GM23338 (cell line): ENCODE measurements at regions not wholly inside any gene's neighbourhood (a gene's known extent, or its start where the extent isn't known, plus 50 kb on each side); places are given as distances from the start of the nearest gene placed in this dataset.

Source experiments
- ATAC-seq: fragments of 200-7000 bp; cut with Tn5 transposase; 3 replicates; pipeline ENCODE4 v1.9.1; 2020
- DNase-seq: peaks from one replicate; pipeline ENCODE4 v3.0.0-alpha.2; 2015; ENCODE audit warnings: low spot score
- H2AFZ ChIP-seq: fragments of 200-600 bp; sonication (generic); 2 replicates; pipeline ENCODE4 v1.8.0; 2016; ENCODE audit warnings: antibody characterized with exemption, mild to moderate bottlenecking, moderate library complexity
- H3F3A ChIP-seq: fragments of 200-600 bp; sonication (generic); replicated peaks from 2 replicates; pipeline ENCODE4 v1.8.0; 2017; ENCODE audit warnings: antibody characterized with exemption, mixed run types, low read depth
- H3K27ac ChIP-seq: fragments of 200-600 bp; sonication (generic); 2 replicates; pipeline ENCODE4 v1.6.1; 2016; ENCODE audit warnings: low read depth
- H3K27me3 ChIP-seq: fragments of 200-600 bp; sonication (generic); 2 replicates; pipeline ENCODE4 v1.8.0; 2016; ENCODE audit warnings: mild to moderate bottlenecking, mixed run types, moderate library complexity; ENCODE audit not compliant: insufficient read depth
- H3K36me3 ChIP-seq: fragments of 200-600 bp; sonication (generic); 2 replicates; pipeline ENCODE4 v1.8.0; 2016; ENCODE audit warnings: mild to moderate bottlenecking; ENCODE audit not compliant: insufficient read depth
- H3K4me1 ChIP-seq: fragments of 200-600 bp; sonication (generic); 2 replicates; pipeline ENCODE4 v1.8.0; 2016; ENCODE audit warnings: mild to moderate bottlenecking, moderate library complexity; ENCODE audit not compliant: insufficient read depth
- H3K4me2 ChIP-seq: fragments of 200-600 bp; sonication (generic); 2 replicates; pipeline ENCODE4 v1.7.1; 2017; ENCODE audit warnings: mixed run types
- H3K4me3 ChIP-seq: fragments of 200-600 bp; sonication (generic); 2 replicates; pipeline ENCODE4 v1.6.1; 2016; ENCODE audit warnings: mixed run types
- H3K79me2 ChIP-seq: fragments of 200-600 bp; sonication (generic); replicated peaks from 2 replicates; pipeline ENCODE4 v1.8.0; 2017; ENCODE audit warnings: mild to moderate bottlenecking; ENCODE audit not compliant: insufficient read depth
- H3K9me2 ChIP-seq: fragments of 200-600 bp; sonication (generic); 2 replicates; pipeline ENCODE4 v1.8.0; 2017; ENCODE audit not compliant: insufficient read depth
- H4K20me1 ChIP-seq: fragments of 200-600 bp; sonication (generic); replicated peaks from 2 replicates; pipeline ENCODE4 v1.8.0; 2017; ENCODE audit warnings: mild to moderate bottlenecking; ENCODE audit not compliant: insufficient read depth
- H3K27ac Mint-ChIP-seq: 2 replicates; pipeline ENCODE4 v1.8.0; 2020; ENCODE audit warnings: inconsistent platforms, mild to moderate bottlenecking, moderate library complexity, mixed read lengths
- H3K27me3 Mint-ChIP-seq: 3 replicates; pipeline ENCODE4 v1.8.0; 2022; ENCODE audit warnings: low read depth, mild to moderate bottlenecking, moderate library complexity, mixed read lengths, inconsistent platforms; ENCODE audit not compliant: insufficient read depth, poor library complexity
- H3K36me3 Mint-ChIP-seq: 3 replicates; pipeline ENCODE4 v1.8.0; 2021; ENCODE audit warnings: low read depth, mild to moderate bottlenecking, inconsistent platforms, moderate library complexity, mixed read lengths
- H3K4me1 Mint-ChIP-seq: 3 replicates; pipeline ENCODE4 v1.8.0; 2020; ENCODE audit warnings: mild to moderate bottlenecking, inconsistent platforms, mixed read lengths
- H3K4me3 Mint-ChIP-seq: 3 replicates; pipeline ENCODE4 v1.8.0; 2021; ENCODE audit warnings: moderate library complexity, mild to moderate bottlenecking, inconsistent platforms, mixed read lengths
- H3K9me3 Mint-ChIP-seq: 3 replicates; pipeline ENCODE4 v1.8.0; 2020; ENCODE audit warnings: moderate library complexity, mild to moderate bottlenecking, inconsistent platforms, mixed read lengths
- EZH2phosphoT487 ChIP-seq: fragments of 200-600 bp; sonication (generic); IDR thresholded peaks from one replicate; pipeline ENCODE4 v1.8.1; 2018; ENCODE audit warnings: antibody characterized with exemption; ENCODE audit not compliant: unreplicated experiment
- JUNB ChIP-seq: IDR thresholded peaks from one replicate; pipeline ENCODE4 v1.6.1; 2016; ENCODE audit warnings: antibody characterized with exemption; ENCODE audit not compliant: unreplicated experiment
- NANOG ChIP-seq: IDR thresholded peaks from 2 replicates; pipeline ENCODE4 v1.6.1; 2016; ENCODE audit warnings: antibody characterized with exemption, borderline replicate concordance
- POLR2AphosphoS5 ChIP-seq: IDR thresholded peaks from 2 replicates; pipeline ENCODE4 v1.6.1; 2016; ENCODE audit warnings: antibody characterized with exemption, low read depth
- STAT1 ChIP-seq: IDR thresholded peaks from one replicate; pipeline ENCODE4 v1.6.1; 2016; ENCODE audit warnings: antibody characterized with exemption; ENCODE audit not compliant: unreplicated experiment
- ZNF114 ChIP-seq: fragments of 250-450 bp; sonication (Bioruptor Pico); IDR thresholded peaks from 2 replicates; pipeline ENCODE4 v1.5.0; 2020; ENCODE audit warnings: mild to moderate bottlenecking, moderate library complexity
- ZNF331 ChIP-seq: fragments of 250-450 bp; sonication (Bioruptor Pico); IDR thresholded peaks from 2 replicates; pipeline ENCODE4 v1.5.0; 2020; ENCODE audit warnings: low read depth, mild to moderate bottlenecking, moderate library complexity
- TF ChIP-seq, protein P1 (sequence below): fragments of 250-450 bp; sonication (Bioruptor Pico); IDR thresholded peaks from 2 replicates; pipeline ENCODE4 v1.5.0; 2020; ENCODE audit warnings: mild to moderate bottlenecking, moderate library complexity
- TF ChIP-seq, protein P2 (sequence below): IDR thresholded peaks from 2 replicates; pipeline ENCODE4 v1.6.1; 2016; ENCODE audit warnings: antibody characterized with exemption
- TF ChIP-seq, protein P3 (sequence below): IDR thresholded peaks from one replicate; pipeline ENCODE4 v1.6.1; 2018; ENCODE audit warnings: antibody characterized with exemption; ENCODE audit not compliant: unreplicated experiment
- TF ChIP-seq, protein P4 (sequence below), 2 experiments: fragments of 200-600 bp in 1 of 2; sonication (generic) in 1 of 2; conservative IDR thresholded peaks; 2 replicates each; pipeline versions ENCODE4 v1.5.1 to v1.6.1; 2016 to 2017; ENCODE audit warnings: antibody characterized with exemption in 2 of 2, low read depth in 2 of 2, mild to moderate bottlenecking in 2 of 2, moderate library complexity in 1 of 2

DNA sequence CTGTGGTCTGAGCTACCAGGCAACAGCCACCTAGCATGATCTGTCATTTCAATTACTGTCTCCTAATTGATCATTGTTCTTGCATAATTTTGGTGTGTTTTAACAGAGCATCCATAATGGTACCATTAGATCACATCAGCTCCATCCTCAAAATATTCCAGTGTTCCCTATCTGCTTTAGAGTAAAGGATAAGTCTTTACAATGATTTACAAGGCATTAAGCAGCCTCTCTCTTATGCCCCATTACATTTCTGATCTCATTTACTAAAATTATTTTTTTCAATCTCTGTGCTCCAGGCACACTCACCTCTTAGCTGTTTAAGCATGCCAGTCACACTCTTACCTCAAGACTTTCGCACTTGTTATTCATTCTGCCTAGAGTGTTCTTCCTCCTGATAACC lies 389.9 kb upstream of the PTPRD start:
- Histone ChIP-seq H3F3A (no peaks in the 10 kb centered on the region), H3K4me3 (no peak overlapping the region), H3K27me3 (no peaks in the 10 kb centered on the region), H4K20me1 (no peaks in the 10 kb centered on the region), H3K9me2 (no peaks in the 10 kb centered on the region), H3K4me2 (no peak overlapping the region), H3K4me1 (no peaks in the 10 kb centered on the region), H3K36me3 (no peaks in the 10 kb centered on the region), H2AFZ (no peak overlapping the region), H3K79me2 (no peaks in the 10 kb centered on the region), H3K27ac (no peak overlapping the region)
- TF ChIP-seq, protein P1, sequence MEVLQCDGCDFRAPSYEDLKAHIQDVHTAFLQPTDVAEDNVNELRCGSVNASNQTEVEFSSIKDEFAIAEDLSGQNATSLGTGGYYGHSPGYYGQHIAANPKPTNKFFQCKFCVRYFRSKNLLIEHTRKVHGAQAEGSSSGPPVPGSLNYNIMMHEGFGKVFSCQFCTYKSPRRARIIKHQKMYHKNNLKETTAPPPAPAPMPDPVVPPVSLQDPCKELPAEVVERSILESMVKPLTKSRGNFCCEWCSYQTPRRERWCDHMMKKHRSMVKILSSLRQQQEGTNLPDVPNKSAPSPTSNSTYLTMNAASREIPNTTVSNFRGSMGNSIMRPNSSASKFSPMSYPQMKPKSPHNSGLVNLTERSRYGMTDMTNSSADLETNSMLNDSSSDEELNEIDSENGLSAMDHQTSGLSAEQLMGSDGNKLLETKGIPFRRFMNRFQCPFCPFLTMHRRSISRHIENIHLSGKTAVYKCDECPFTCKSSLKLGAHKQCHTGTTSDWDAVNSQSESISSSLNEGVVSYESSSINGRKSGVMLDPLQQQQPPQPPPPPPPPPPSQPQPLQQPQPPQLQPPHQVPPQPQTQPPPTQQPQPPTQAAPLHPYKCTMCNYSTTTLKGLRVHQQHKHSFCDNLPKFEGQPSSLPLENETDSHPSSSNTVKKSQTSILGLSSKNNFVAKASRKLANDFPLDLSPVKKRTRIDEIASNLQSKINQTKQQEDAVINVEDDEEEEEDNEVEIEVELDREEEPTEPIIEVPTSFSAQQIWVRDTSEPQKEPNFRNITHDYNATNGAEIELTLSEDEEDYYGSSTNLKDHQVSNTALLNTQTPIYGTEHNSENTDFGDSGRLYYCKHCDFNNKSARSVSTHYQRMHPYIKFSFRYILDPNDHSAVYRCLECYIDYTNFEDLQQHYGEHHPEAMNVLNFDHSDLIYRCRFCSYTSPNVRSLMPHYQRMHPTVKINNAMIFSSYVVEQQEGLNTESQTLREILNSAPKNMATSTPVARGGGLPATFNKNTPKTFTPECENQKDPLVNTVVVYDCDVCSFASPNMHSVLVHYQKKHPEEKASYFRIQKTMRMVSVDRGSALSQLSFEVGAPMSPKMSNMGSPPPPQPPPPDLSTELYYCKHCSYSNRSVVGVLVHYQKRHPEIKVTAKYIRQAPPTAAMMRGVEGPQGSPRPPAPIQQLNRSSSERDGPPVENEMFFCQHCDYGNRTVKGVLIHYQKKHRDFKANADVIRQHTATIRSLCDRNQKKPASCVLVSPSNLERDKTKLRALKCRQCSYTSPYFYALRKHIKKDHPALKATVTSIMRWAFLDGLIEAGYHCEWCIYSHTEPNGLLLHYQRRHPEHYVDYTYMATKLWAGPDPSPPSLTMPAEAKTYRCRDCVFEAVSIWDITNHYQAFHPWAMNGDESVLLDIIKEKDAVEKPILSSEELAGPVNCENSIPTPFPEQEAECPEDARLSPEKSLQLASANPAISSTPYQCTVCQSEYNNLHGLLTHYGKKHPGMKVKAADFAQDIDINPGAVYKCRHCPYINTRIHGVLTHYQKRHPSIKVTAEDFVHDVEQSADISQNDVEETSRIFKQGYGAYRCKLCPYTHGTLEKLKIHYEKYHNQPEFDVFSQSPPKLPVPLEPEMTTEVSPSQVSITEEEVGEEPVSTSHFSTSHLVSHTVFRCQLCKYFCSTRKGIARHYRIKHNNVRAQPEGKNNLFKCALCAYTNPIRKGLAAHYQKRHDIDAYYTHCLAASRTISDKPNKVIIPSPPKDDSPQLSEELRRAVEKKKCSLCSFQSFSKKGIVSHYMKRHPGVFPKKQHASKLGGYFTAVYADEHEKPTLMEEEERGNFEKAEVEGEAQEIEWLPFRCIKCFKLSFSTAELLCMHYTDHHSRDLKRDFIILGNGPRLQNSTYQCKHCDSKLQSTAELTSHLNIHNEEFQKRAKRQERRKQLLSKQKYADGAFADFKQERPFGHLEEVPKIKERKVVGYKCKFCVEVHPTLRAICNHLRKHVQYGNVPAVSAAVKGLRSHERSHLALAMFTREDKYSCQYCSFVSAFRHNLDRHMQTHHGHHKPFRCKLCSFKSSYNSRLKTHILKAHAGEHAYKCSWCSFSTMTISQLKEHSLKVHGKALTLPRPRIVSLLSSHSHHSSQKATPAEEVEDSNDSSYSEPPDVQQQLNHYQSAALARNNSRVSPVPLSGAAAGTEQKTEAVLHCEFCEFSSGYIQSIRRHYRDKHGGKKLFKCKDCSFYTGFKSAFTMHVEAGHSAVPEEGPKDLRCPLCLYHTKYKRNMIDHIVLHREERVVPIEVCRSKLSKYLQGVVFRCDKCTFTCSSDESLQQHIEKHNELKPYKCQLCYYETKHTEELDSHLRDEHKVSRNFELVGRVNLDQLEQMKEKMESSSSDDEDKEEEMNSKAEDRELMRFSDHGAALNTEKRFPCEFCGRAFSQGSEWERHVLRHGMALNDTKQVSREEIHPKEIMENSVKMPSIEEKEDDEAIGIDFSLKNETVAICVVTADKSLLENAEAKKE = no peak
- TF ChIP-seq NANOG (no peak), EZH2phosphoT487 (no peak), JUNB (no peak), POLR2AphosphoS5 (no peak), ZNF114 (CRISPR knock-in tag) (no peak), STAT1 (no peak), ZNF331 (CRISPR knock-in tag) (no peak)
- TF ChIP-seq, protein P2, sequence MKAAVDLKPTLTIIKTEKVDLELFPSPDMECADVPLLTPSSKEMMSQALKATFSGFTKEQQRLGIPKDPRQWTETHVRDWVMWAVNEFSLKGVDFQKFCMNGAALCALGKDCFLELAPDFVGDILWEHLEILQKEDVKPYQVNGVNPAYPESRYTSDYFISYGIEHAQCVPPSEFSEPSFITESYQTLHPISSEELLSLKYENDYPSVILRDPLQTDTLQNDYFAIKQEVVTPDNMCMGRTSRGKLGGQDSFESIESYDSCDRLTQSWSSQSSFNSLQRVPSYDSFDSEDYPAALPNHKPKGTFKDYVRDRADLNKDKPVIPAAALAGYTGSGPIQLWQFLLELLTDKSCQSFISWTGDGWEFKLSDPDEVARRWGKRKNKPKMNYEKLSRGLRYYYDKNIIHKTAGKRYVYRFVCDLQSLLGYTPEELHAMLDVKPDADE = no peak
- TF ChIP-seq, protein P3, sequence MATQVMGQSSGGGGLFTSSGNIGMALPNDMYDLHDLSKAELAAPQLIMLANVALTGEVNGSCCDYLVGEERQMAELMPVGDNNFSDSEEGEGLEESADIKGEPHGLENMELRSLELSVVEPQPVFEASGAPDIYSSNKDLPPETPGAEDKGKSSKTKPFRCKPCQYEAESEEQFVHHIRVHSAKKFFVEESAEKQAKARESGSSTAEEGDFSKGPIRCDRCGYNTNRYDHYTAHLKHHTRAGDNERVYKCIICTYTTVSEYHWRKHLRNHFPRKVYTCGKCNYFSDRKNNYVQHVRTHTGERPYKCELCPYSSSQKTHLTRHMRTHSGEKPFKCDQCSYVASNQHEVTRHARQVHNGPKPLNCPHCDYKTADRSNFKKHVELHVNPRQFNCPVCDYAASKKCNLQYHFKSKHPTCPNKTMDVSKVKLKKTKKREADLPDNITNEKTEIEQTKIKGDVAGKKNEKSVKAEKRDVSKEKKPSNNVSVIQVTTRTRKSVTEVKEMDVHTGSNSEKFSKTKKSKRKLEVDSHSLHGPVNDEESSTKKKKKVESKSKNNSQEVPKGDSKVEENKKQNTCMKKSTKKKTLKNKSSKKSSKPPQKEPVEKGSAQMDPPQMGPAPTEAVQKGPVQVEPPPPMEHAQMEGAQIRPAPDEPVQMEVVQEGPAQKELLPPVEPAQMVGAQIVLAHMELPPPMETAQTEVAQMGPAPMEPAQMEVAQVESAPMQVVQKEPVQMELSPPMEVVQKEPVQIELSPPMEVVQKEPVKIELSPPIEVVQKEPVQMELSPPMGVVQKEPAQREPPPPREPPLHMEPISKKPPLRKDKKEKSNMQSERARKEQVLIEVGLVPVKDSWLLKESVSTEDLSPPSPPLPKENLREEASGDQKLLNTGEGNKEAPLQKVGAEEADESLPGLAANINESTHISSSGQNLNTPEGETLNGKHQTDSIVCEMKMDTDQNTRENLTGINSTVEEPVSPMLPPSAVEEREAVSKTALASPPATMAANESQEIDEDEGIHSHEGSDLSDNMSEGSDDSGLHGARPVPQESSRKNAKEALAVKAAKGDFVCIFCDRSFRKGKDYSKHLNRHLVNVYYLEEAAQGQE = no peak
- TF ChIP-seq, protein P4, sequence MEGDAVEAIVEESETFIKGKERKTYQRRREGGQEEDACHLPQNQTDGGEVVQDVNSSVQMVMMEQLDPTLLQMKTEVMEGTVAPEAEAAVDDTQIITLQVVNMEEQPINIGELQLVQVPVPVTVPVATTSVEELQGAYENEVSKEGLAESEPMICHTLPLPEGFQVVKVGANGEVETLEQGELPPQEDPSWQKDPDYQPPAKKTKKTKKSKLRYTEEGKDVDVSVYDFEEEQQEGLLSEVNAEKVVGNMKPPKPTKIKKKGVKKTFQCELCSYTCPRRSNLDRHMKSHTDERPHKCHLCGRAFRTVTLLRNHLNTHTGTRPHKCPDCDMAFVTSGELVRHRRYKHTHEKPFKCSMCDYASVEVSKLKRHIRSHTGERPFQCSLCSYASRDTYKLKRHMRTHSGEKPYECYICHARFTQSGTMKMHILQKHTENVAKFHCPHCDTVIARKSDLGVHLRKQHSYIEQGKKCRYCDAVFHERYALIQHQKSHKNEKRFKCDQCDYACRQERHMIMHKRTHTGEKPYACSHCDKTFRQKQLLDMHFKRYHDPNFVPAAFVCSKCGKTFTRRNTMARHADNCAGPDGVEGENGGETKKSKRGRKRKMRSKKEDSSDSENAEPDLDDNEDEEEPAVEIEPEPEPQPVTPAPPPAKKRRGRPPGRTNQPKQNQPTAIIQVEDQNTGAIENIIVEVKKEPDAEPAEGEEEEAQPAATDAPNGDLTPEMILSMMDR (conservative IDR thresholded peaks at IDR 0.05; ENCODE audit: low read depth in 2 of 2) = no peak
- Mint-ChIP-seq H3K4me3 (no peak overlapping the region), H3K27me3 (no peaks in the 10 kb centered on the region), H3K27ac (no peak overlapping the region), H3K9me3 (no peaks in the 10 kb centered on the region), H3K36me3 (no peaks in the 10 kb centered on the region), H3K4me1 (no peaks in the 10 kb centered on the region)
- no peak for DNase-seq
- ATAC-seq = no peak
